ENCODE measurements at regions not wholly inside any gene's neighbourhood (a gene's known extent, or its start where the extent isn't known, plus 50 kb on each side); places are given as distances from the start of the nearest gene placed in this dataset.

- no peaks in the 10 kb centered on the region for H3K27me3 ChIP-seq (ENCODE audit: low read depth, low read length)
- H3K36me3 ChIP-seq (replicated peaks; ENCODE audit: low read depth, low read length) = no peaks in the 10 kb centered on the region
- no peaks in the 10 kb centered on the region for H3K9me3 ChIP-seq (ENCODE audit: insufficient read depth, low read length)
- H3K79me2 ChIP-seq (ENCODE audit: low read length) = no peaks in the 10 kb centered on the region
- no peak overlapping the region for H3K4me3 ChIP-seq (ENCODE audit: low read length)
- no peak overlapping the region for H3K9ac ChIP-seq (ENCODE audit: low read length)
- no peak overlapping the region for H3K27ac ChIP-seq (ENCODE audit: low read length)
- no peak overlapping the region for H3K4me2 ChIP-seq (ENCODE audit: low read length)
- no peaks in the 10 kb centered on the region for H4K20me1 ChIP-seq (ENCODE audit: insufficient read depth, low read length)
- no peaks in the 10 kb centered on the region for H3K4me1 ChIP-seq (ENCODE audit: low read length)
- TF ChIP-seq, protein P1, sequence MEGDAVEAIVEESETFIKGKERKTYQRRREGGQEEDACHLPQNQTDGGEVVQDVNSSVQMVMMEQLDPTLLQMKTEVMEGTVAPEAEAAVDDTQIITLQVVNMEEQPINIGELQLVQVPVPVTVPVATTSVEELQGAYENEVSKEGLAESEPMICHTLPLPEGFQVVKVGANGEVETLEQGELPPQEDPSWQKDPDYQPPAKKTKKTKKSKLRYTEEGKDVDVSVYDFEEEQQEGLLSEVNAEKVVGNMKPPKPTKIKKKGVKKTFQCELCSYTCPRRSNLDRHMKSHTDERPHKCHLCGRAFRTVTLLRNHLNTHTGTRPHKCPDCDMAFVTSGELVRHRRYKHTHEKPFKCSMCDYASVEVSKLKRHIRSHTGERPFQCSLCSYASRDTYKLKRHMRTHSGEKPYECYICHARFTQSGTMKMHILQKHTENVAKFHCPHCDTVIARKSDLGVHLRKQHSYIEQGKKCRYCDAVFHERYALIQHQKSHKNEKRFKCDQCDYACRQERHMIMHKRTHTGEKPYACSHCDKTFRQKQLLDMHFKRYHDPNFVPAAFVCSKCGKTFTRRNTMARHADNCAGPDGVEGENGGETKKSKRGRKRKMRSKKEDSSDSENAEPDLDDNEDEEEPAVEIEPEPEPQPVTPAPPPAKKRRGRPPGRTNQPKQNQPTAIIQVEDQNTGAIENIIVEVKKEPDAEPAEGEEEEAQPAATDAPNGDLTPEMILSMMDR (IDR thresholded peaks at IDR 0.05; ENCODE audit: low read depth, low read length) = no peak
- TF ChIP-seq EZH2phosphoT487 (IDR thresholded peaks at IDR 0.05; ENCODE audit: low read depth) = no peak
- no peak overlapping the region for H2AFZ ChIP-seq (ENCODE audit: low read depth, low read length)
Observed at GRCh38 chr2:35530615-35531135, 824.9 kb upstream of the CRIM1 start.

DNA sequence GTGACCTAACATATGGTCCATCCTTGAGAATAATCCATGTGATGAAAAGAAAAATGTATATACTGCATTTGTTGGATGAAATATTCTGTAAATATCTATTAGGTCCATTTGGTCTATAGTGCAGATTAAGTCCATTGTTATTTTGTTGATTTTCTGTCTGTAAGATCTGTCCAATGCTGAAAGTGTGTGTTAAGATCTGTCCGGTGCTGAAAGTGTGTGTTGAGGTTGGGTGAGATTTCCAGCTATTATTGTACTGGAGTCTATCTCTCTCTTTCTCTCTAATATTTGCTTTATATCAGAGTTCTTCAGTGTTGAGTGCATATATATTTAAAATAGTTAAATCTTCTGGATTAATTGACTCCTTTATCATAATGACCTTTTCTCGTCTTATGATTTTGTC is 828.8 kb upstream of the CRIM1 start:
- Histone ChIP-seq H2AFZ (ENCODE audit: low read depth, low read length) (no peak overlapping the region), H4K20me1 (ENCODE audit: insufficient read depth, low read length) (no peaks in the 10 kb centered on the region), H3K4me2 (ENCODE audit: low read length) (no peak overlapping the region), H3K27ac (ENCODE audit: low read length) (no peak overlapping the region), H3K4me3 (ENCODE audit: low read length) (no peak overlapping the region), H3K27me3 (ENCODE audit: low read depth, low read length) (no peaks in the 10 kb centered on the region), H3K9me3 (ENCODE audit: insufficient read depth, low read length) (no peaks in the 10 kb centered on the region), H3K79me2 (ENCODE audit: low read length) (no peaks in the 10 kb centered on the region), H3K36me3 (replicated peaks; ENCODE audit: low read depth, low read length) (no peaks in the 10 kb centered on the region), H3K9ac (ENCODE audit: low read length) (no peak overlapping the region), H3K4me1 (ENCODE audit: low read length) (no peaks in the 10 kb centered on the region)
- TF ChIP-seq, protein P1 (IDR thresholded peaks at IDR 0.05; ENCODE audit: low read depth, low read length) = no peak
- TF ChIP-seq EZH2phosphoT487 (IDR thresholded peaks at IDR 0.05; ENCODE audit: low read depth) = no peak

- no peaks in the 10 kb centered on the region for H3K4me1 ChIP-seq (ENCODE audit: low read length)
- TF ChIP-seq, protein P1 (IDR thresholded peaks at IDR 0.05; ENCODE audit: low read depth, low read length) = no peak
- no peak for TF ChIP-seq EZH2phosphoT487 (IDR thresholded peaks at IDR 0.05; ENCODE audit: low read depth)
- no peak overlapping the region for H3K9ac ChIP-seq (ENCODE audit: low read length)
- H2AFZ ChIP-seq (ENCODE audit: low read depth, low read length) = no peak overlapping the region
- H3K4me3 ChIP-seq (ENCODE audit: low read length) = no peak overlapping the region
- H3K27ac ChIP-seq (ENCODE audit: low read length) = no peak overlapping the region
- H3K9me3 ChIP-seq (ENCODE audit: insufficient read depth, low read length) = no peaks in the 10 kb centered on the region
- H3K27me3 ChIP-seq (ENCODE audit: low read depth, low read length) = no peaks in the 10 kb centered on the region
- H3K79me2 ChIP-seq (ENCODE audit: low read length) = no peaks in the 10 kb centered on the region
- no peaks in the 10 kb centered on the region for H4K20me1 ChIP-seq (ENCODE audit: insufficient read depth, low read length)
- no peaks in the 10 kb centered on the region for H3K36me3 ChIP-seq (replicated peaks; ENCODE audit: low read depth, low read length)
- H3K4me2 ChIP-seq (ENCODE audit: low read length) = no peak overlapping the region
Observed at GRCh38 chr2:35522450-35522849, 833.1 kb upstream of the CRIM1 start.

- H3K4me1 ChIP-seq (ENCODE audit: low read length) = no peaks in the 10 kb centered on the region
- H3K27me3 ChIP-seq (ENCODE audit: low read depth, low read length) = no peaks in the 10 kb centered on the region
- H3K9me3 ChIP-seq (ENCODE audit: insufficient read depth, low read length) = no peaks in the 10 kb centered on the region
- no peak overlapping the region for H3K4me3 ChIP-seq (ENCODE audit: low read length)
- H3K27ac ChIP-seq (ENCODE audit: low read length) = no peak overlapping the region
- TF ChIP-seq EZH2phosphoT487 (IDR thresholded peaks at IDR 0.05; ENCODE audit: low read depth) = no peak
- TF ChIP-seq, protein P1 (IDR thresholded peaks at IDR 0.05; ENCODE audit: low read depth, low read length) = no peak
- H3K79me2 ChIP-seq (ENCODE audit: low read length) = no peaks in the 10 kb centered on the region
- H4K20me1 ChIP-seq (ENCODE audit: insufficient read depth, low read length) = no peaks in the 10 kb centered on the region
- no peak overlapping the region for H3K4me2 ChIP-seq (ENCODE audit: low read length)
- no peak overlapping the region for H2AFZ ChIP-seq (ENCODE audit: low read depth, low read length)
- H3K9ac ChIP-seq (ENCODE audit: low read length) = no peak overlapping the region
- no peaks in the 10 kb centered on the region for H3K36me3 ChIP-seq (replicated peaks; ENCODE audit: low read depth, low read length)
Observed at GRCh38 chr2:35510636-35511035, 844.9 kb upstream of the CRIM1 start.

All from OCI-LY3 (cell line).